HepG2 (cell line): ENCODE measurements at regions not wholly inside any gene's neighbourhood (a gene's known extent, or its start where the extent isn't known, plus 50 kb on each side); places are given as distances from the start of the nearest gene placed in this dataset.

ENCODE experiments used
- ATAC-seq: fragments of 200-7000 bp; cut with Tn5 transposase; 3 replicates; pipeline ENCODE4 v1.9.1; 2020; ENCODE audit warnings: mild to moderate bottlenecking, moderate library complexity
- BruUV-seq: library from RNA; stranded (reverse); fragments of 400-500 nt; replicated peaks from 2 replicates; lab custom pipeline; 2021; lab: Mats Ljungman, UMichigan
- CTCF ChIA-PET: fragments of 300-600 bp; formaldehyde crosslinking; extraction: SDS; loops from one replicate; lab custom pipeline; 2021; ENCODE audit warnings: low total read pairs, inconsistent platforms, low intra/inter-chr PET ratio; lab: Yijun Ruan, JAX
- POLR2A ChIA-PET: fragments of 350-600 bp; sonication (Branson Sonifier 250); formaldehyde crosslinking; loops from one replicate; lab custom pipeline; 2020; ENCODE audit warnings: antibody characterized with exemption, inconsistent platforms; lab: Yijun Ruan, JAX
- DNase-seq: peaks from one replicate; pipeline ENCODE4 v3.0.0-alpha.2; 2015; ENCODE audit warnings: low spot score
- FAIRE-seq: peaks from 3 replicates; lab custom pipeline; 2011; peaks lifted over from hg19 to GRCh38; lab: Jason Lieb, UNC
- H2AFZ ChIP-seq: one replicate; pipeline ENCODE4 v1.6.1; 2011; ENCODE audit warnings: low read length, inconsistent platforms
- H3K27ac ChIP-seq: fragments of 300-600 bp; 3 replicates; pipeline ENCODE4 v1.8.0; 2011; ENCODE audit warnings: mixed run types, mild to moderate bottlenecking, mixed read lengths, low read length, inconsistent platforms; ENCODE audit not compliant: insufficient read depth; ENCODE audit errors: extremely low read length
- H3K27me3 ChIP-seq, 2 experiments: fragments of 200-600 bp in 1 of 2; 2 replicates in 1 of 2; 3 replicates in 1 of 2; pipeline versions ENCODE4 v1.6.0 to v1.8.0; 2011; ENCODE audit warnings: low read length in 2 of 2, mild to moderate bottlenecking in 2 of 2, moderate library complexity in 2 of 2, inconsistent platforms in 1 of 2; ENCODE audit not compliant: insufficient read depth in 2 of 2, control insufficient read depth in 1 of 2
- H3K36me3 ChIP-seq, 2 experiments: fragments of 200-600 bp in 1 of 2; replicated peaks in 1 of 2; 2 replicates in 1 of 2; 3 replicates in 1 of 2; pipeline versions ENCODE4 v1.5.1 to v1.8.0; 2011; ENCODE audit warnings: low read length in 2 of 2, inconsistent platforms in 1 of 2; ENCODE audit not compliant: insufficient read depth in 2 of 2, control insufficient read depth in 1 of 2
- H3K4me1 ChIP-seq: 2 replicates; pipeline ENCODE4 v1.5.1; 2012; ENCODE audit warnings: low read length, inconsistent platforms; ENCODE audit not compliant: insufficient read depth
- H3K4me2 ChIP-seq: 2 replicates; pipeline ENCODE4 v1.6.0; 2011; ENCODE audit warnings: low read depth, low read length, inconsistent platforms
- H3K4me3 ChIP-seq, 3 experiments: fragments of 200-600 bp in 1 of 3; sonication (generic), shearing (Covaris generic) in 1 of 3; replicated peaks in 1 of 3; 2 replicates each; pipeline ENCODE4 v1.5.1; 2011 to 2016; ENCODE audit warnings: low read length in 3 of 3, inconsistent platforms in 2 of 3, low read depth in 2 of 3, mild to moderate bottlenecking in 2 of 3, control low read depth in 1 of 3, mixed read lengths in 1 of 3; ENCODE audit not compliant: insufficient read depth in 1 of 3
- H3K79me2 ChIP-seq: one replicate; pipeline ENCODE4 v1.6.1; 2011; ENCODE audit warnings: low read length, inconsistent platforms; ENCODE audit not compliant: insufficient read depth
- H3K9ac ChIP-seq: 2 replicates; pipeline ENCODE4 v1.6.0; 2011; ENCODE audit warnings: mild to moderate bottlenecking, low read depth, low read length, inconsistent platforms; ENCODE audit not compliant: insufficient read depth
- H3K9me3 ChIP-seq: 2 replicates; pipeline ENCODE4 v1.5.1; 2012; ENCODE audit warnings: mild to moderate bottlenecking, low read length
- H4K20me1 ChIP-seq: 2 replicates; pipeline ENCODE4 v1.6.0; 2011; ENCODE audit warnings: inconsistent platforms, mild to moderate bottlenecking, low read length, moderate library complexity; ENCODE audit not compliant: insufficient read depth
- CHCHD3 ChIP-seq: sonication (generic); formaldehyde crosslinking; IDR thresholded peaks from 2 replicates; pipeline ENCODE4 v1.8.0; 2022; ENCODE audit warnings: mild to moderate bottlenecking, missing genetic modification reagents, moderate library complexity
- E2F5 ChIP-seq: sonication (generic); formaldehyde crosslinking; conservative IDR thresholded peaks from 2 replicates; pipeline ENCODE4 v1.4.0; 2020; ENCODE audit warnings: missing genetic modification reagents
- KLF9 ChIP-seq: IDR thresholded peaks from 2 replicates; pipeline ENCODE4 v1.6.1; 2016; ENCODE audit warnings: low read depth
- NFAT5 ChIP-seq: sonication (generic); formaldehyde crosslinking; IDR thresholded peaks from 2 replicates; pipeline ENCODE4 v1.4.0; 2020; ENCODE audit warnings: missing genetic modification reagents
- NFE2 ChIP-seq: sonication (generic); formaldehyde crosslinking; IDR thresholded peaks from 2 replicates; pipeline ENCODE4 v1.4.0; 2020; ENCODE audit warnings: missing genetic modification reagents
- STAG1 ChIP-seq: sonication (generic); formaldehyde crosslinking; IDR thresholded peaks from 2 replicates; pipeline ENCODE4 v1.4.0; 2020; ENCODE audit warnings: missing genetic modification reagents
- TSC22D2 ChIP-seq: sonication (generic); formaldehyde crosslinking; IDR thresholded peaks from 2 replicates; pipeline ENCODE4 v1.5.1; 2020; ENCODE audit warnings: missing genetic modification reagents, mild to moderate bottlenecking, borderline replicate concordance
- ZBTB38 ChIP-seq: sonication (generic); formaldehyde crosslinking; IDR thresholded peaks from 2 replicates; pipeline ENCODE4 v1.5.1; 2020; ENCODE audit warnings: mild to moderate bottlenecking, missing genetic modification reagents
- ZNF12 ChIP-seq: sonication (generic); formaldehyde crosslinking; IDR thresholded peaks from 2 replicates; pipeline ENCODE4 v1.5.0; 2020; ENCODE audit warnings: missing genetic modification reagents
- ZNF501 ChIP-seq: sonication (generic); formaldehyde crosslinking; IDR thresholded peaks from 2 replicates; pipeline ENCODE4 v1.5.1; 2020; ENCODE audit warnings: mild to moderate bottlenecking, moderate library complexity, missing genetic modification reagents
- WGBS: methylation state at CpG from one replicate; pipeline ENCODE4 v1.1.6; 2017; ENCODE audit warnings: low lambda C conversion rate; 5-methylcytosine and 5-hydroxymethylcytosine counted together
- in situ Hi-C: cut with HindIII; loops from 2 replicates; pipeline ENCODE4 v1.10.0; 2017; ENCODE audit warnings: low pct_unique_long_range_greater_than_20kb; ENCODE audit not compliant: extremely low pct_ligation_motif_present
- intact Hi-C: fragments of 100-400 bp; cut with micrococcal nuclease; formaldehyde crosslinking; loops from one replicate; pipeline ENCODE4 v1.10.0; 2022; ENCODE audit not compliant: unreplicated experiment
- TF ChIP-seq, protein P1 (sequence below): sonication (generic); formaldehyde crosslinking; IDR thresholded peaks from 2 replicates; pipeline ENCODE4 v1.9.0; 2021; ENCODE audit warnings: missing genetic modification reagents, borderline replicate concordance
- TF ChIP-seq, protein P2 (sequence below): sonication (generic); formaldehyde crosslinking; IDR thresholded peaks from 2 replicates; pipeline ENCODE4 v1.5.0; 2020; ENCODE audit warnings: mild to moderate bottlenecking, missing genetic modification reagents, moderate library complexity
- TF ChIP-seq, protein P3 (sequence below): sonication (generic); formaldehyde crosslinking; IDR thresholded peaks from 2 replicates; pipeline ENCODE4 v1.8.0; 2022; ENCODE audit warnings: mild to moderate bottlenecking, missing genetic modification reagents, moderate library complexity

DNA sequence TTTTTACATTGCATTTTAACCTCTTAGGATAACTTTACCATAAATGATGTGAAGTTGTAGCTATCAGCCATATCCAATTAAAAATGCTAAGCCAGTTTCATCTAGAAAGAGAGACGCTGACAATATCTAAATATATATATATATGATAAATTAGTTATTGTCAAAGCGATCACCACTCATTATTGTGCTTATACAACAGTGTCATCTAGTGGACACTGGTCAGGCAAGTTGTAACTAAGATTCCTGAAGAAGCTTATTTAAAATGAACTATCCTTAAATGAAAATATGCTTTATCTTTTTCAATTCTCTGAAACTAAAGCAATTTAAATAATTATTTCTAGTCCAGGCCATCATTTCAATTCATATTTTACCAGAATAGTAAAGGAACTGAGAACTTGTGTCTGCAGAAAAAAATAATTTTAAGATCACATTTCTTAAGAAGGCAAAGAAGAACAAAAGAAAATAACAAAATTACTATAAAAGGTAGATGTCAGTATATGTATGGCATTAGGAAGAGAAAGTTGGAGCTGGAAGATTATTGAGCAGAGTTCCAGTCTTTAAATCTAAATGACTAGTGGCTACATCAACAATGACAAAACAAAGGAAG, 193.3 kb upstream of the SNX7 start:
- FAIRE-seq = no peak
- TF ChIP-seq, protein P1, sequence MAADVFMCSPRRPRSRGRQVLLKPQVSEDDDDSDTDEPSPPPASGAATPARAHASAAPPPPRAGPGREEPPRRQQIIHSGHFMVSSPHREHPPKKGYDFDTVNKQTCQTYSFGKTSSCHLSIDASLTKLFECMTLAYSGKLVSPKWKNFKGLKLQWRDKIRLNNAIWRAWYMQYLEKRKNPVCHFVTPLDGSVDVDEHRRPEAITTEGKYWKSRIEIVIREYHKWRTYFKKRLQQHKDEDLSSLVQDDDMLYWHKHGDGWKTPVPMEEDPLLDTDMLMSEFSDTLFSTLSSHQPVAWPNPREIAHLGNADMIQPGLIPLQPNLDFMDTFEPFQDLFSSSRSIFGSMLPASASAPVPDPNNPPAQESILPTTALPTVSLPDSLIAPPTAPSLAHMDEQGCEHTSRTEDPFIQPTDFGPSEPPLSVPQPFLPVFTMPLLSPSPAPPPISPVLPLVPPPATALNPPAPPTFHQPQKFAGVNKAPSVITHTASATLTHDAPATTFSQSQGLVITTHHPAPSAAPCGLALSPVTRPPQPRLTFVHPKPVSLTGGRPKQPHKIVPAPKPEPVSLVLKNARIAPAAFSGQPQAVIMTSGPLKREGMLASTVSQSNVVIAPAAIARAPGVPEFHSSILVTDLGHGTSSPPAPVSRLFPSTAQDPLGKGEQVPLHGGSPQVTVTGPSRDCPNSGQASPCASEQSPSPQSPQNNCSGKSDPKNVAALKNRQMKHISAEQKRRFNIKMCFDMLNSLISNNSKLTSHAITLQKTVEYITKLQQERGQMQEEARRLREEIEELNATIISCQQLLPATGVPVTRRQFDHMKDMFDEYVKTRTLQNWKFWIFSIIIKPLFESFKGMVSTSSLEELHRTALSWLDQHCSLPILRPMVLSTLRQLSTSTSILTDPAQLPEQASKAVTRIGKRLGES (CRISPR knock-in tag) = no peak
- TF ChIP-seq ZBTB38 (CRISPR knock-in tag) = no peak
- TF ChIP-seq KLF9 (CRISPR knock-in tag) = no peak
- TF ChIP-seq, protein P2, sequence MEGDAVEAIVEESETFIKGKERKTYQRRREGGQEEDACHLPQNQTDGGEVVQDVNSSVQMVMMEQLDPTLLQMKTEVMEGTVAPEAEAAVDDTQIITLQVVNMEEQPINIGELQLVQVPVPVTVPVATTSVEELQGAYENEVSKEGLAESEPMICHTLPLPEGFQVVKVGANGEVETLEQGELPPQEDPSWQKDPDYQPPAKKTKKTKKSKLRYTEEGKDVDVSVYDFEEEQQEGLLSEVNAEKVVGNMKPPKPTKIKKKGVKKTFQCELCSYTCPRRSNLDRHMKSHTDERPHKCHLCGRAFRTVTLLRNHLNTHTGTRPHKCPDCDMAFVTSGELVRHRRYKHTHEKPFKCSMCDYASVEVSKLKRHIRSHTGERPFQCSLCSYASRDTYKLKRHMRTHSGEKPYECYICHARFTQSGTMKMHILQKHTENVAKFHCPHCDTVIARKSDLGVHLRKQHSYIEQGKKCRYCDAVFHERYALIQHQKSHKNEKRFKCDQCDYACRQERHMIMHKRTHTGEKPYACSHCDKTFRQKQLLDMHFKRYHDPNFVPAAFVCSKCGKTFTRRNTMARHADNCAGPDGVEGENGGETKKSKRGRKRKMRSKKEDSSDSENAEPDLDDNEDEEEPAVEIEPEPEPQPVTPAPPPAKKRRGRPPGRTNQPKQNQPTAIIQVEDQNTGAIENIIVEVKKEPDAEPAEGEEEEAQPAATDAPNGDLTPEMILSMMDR (CRISPR knock-in tag) = peak; percentile 52
- TF ChIP-seq STAG1 (CRISPR knock-in tag) = peak; percentile 61
- no peak for TF ChIP-seq NFAT5 (CRISPR knock-in tag)
- no peak for TF ChIP-seq NFE2 (CRISPR knock-in tag)
- TF ChIP-seq TSC22D2 (CRISPR knock-in tag) = no peak
- no peak for TF ChIP-seq ZNF501
- TF ChIP-seq, protein P3, sequence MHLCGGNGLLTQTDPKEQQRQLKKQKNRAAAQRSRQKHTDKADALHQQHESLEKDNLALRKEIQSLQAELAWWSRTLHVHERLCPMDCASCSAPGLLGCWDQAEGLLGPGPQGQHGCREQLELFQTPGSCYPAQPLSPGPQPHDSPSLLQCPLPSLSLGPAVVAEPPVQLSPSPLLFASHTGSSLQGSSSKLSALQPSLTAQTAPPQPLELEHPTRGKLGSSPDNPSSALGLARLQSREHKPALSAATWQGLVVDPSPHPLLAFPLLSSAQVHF (CRISPR knock-in tag) = no peak
- TF ChIP-seq E2F5 (CRISPR knock-in tag) = no peak
- no peak for TF ChIP-seq ZNF12 (CRISPR knock-in tag)
- TF ChIP-seq CHCHD3 = no peak

More for the DNA sequence above, 193.3 kb upstream of the SNX7 start:
- H3K9me3 ChIP-seq = no peaks in the 10 kb centered on the region
- CTCF ChIA-PET = interaction anchor here (2.0 kb wide), 1 partner anchor 1502 kb away, joined by 5 read pairs; no protein-coding TSS in a partner anchor
- BruUV-seq = no TSS peak
- ATAC-seq (no peak), DNase-seq (peak; percentile 10)
- H3K79me2 ChIP-seq = no peaks in the 10 kb centered on the region
- H3K9ac ChIP-seq = no peak overlapping the region
- 8% methylated on average over 2 of the region's 2 CpGs for WGBS
- intact Hi-C loops = loop anchor here (5.0 kb wide), 2 partner anchors 416 to 801 kb away; no protein-coding TSS in a partner anchor
- H4K20me1 ChIP-seq = no peaks in the 10 kb centered on the region
- H3K4me3 ChIP-seq = no peak overlapping the region
- in situ Hi-C loops = no loop called here
- no peaks in the 10 kb centered on the region for H3K36me3 ChIP-seq
- POLR2A ChIA-PET = no interaction called here
- H3K27ac ChIP-seq = no peak overlapping the region
- no peak overlapping the region for H3K4me2 ChIP-seq
- no peak overlapping the region for H2AFZ ChIP-seq
- no peaks in the 10 kb centered on the region for H3K4me1 ChIP-seq
- H3K27me3 ChIP-seq = no peaks in the 10 kb centered on the region
